K562 (cell line): ENCODE measurements at regions not wholly inside any gene's neighbourhood (a gene's known extent, or its start where the extent isn't known, plus 50 kb on each side); places are given as distances from the start of the nearest gene placed in this dataset.

Source experiments
- ATAC-seq: fragments of 200-7000 bp; cut with Tn5 transposase; 3 replicates; pipeline ENCODE4 v1.9.1; 2020; ENCODE audit warnings: moderate library complexity
- BruUV-seq: library from RNA; stranded (reverse); fragments of 400-500 nt; replicated peaks from 2 replicates; lab custom pipeline; 2021; lab: Mats Ljungman, UMichigan
- CTCF ChIA-PET: fragments of 300-600 bp; formaldehyde crosslinking; extraction: SDS; loops from one replicate; lab custom pipeline; 2021; ENCODE audit warnings: low intra/inter-chr PET ratio; lab: Yijun Ruan, JAX
- POLR2A ChIA-PET: fragments of 300-600, 350-650 bp; sonication (Branson Sonifier 250); formaldehyde crosslinking; extraction: SDS; loops from one replicate; lab custom pipeline; 2021; ENCODE audit warnings: antibody characterized with exemption, inconsistent platforms; lab: Yijun Ruan, JAX
- DNase-seq, 4 experiments: peaks; one replicate each; pipeline versions ENCODE4 v3.0.0 to v3.0.0-alpha.2; 2011 to 2018; ENCODE audit warnings: low spot score in 3 of 4, mixed read lengths in 3 of 4; ENCODE audit errors: extremely low read depth in 1 of 4
- FAIRE-seq: peaks from 2 replicates; lab custom pipeline; 2011; peaks lifted over from hg19 to GRCh38; lab: Jason Lieb, UNC
- H2AFZ ChIP-seq: 2 replicates; pipeline ENCODE4 v1.6.0; 2011; ENCODE audit warnings: low read depth, low read length, control low read depth, inconsistent platforms
- H3K27ac ChIP-seq: fragments of 200-600 bp; 3 replicates; pipeline ENCODE4 v1.8.0; 2011; ENCODE audit warnings: low read depth, mild to moderate bottlenecking, control low read depth, inconsistent platforms, low read length, moderate library complexity, mixed read lengths; ENCODE audit errors: extremely low read depth
- H3K27me3 ChIP-seq, 2 experiments: fragments of 300-600 bp in 1 of 2; 2 replicates in 1 of 2; 3 replicates in 1 of 2; pipeline versions ENCODE4 v1.6.0 to v1.8.0; 2011; ENCODE audit warnings: inconsistent platforms in 2 of 2, low read length in 2 of 2, mild to moderate bottlenecking in 1 of 2, mixed read lengths in 1 of 2, moderate library complexity in 1 of 2; ENCODE audit not compliant: control insufficient read depth in 2 of 2, insufficient read depth in 2 of 2
- H3K36me3 ChIP-seq: fragments of 300-600 bp; 3 replicates; pipeline ENCODE4 v1.8.0; 2011; ENCODE audit warnings: mild to moderate bottlenecking, low read length, inconsistent platforms; ENCODE audit not compliant: control insufficient read depth, insufficient read depth
- H3K4me1 ChIP-seq, 2 experiments: fragments of 200-600 bp in 1 of 2; replicated peaks in 1 of 2; 2 replicates in 1 of 2; 3 replicates in 1 of 2; pipeline versions ENCODE4 v1.5.1 to v1.8.0; 2011; ENCODE audit warnings: inconsistent platforms in 2 of 2, low read length in 2 of 2, mild to moderate bottlenecking in 1 of 2, mixed read lengths in 1 of 2, moderate library complexity in 1 of 2; ENCODE audit not compliant: control insufficient read depth in 2 of 2, insufficient read depth in 2 of 2
- H3K4me2 ChIP-seq: 2 replicates; pipeline ENCODE4 v1.6.1; 2011; ENCODE audit warnings: low read length, control low read depth, inconsistent platforms, mixed read lengths; ENCODE audit not compliant: insufficient read depth
- H3K4me3 ChIP-seq: fragments of 200-600 bp; sonication (generic), shearing (Covaris generic); 2 replicates; pipeline ENCODE4 v1.5.1; 2016; ENCODE audit warnings: control low read depth, inconsistent platforms
- H3K79me2 ChIP-seq: fragments of 200-600 bp; 3 replicates; pipeline ENCODE4 v1.8.0; 2011; ENCODE audit warnings: low read length, inconsistent platforms; ENCODE audit not compliant: control insufficient read depth, insufficient read depth
- H3K9ac ChIP-seq, 2 experiments: 2 replicates each; pipeline versions ENCODE4 v1.6.0 to v1.6.1; 2011; ENCODE audit warnings: low read depth in 2 of 2, low read length in 2 of 2, control low read depth in 1 of 2, inconsistent platforms in 1 of 2, mild to moderate bottlenecking in 1 of 2, mixed read lengths in 1 of 2; ENCODE audit not compliant: insufficient read depth in 1 of 2
- H3K9me1 ChIP-seq: one replicate; pipeline ENCODE4 v1.6.0; 2011; ENCODE audit warnings: inconsistent platforms, mild to moderate bottlenecking, low read length, moderate library complexity; ENCODE audit not compliant: control insufficient read depth, insufficient read depth
- H3K9me3 ChIP-seq: replicated peaks from 2 replicates; pipeline ENCODE4 v1.5.1; 2011; ENCODE audit warnings: low read depth, low read length, inconsistent platforms; ENCODE audit not compliant: control insufficient read depth, insufficient read depth
- H4K20me1 ChIP-seq: replicated peaks from 2 replicates; pipeline ENCODE4 v1.6.1; 2011; ENCODE audit warnings: low read length, inconsistent platforms, mixed read lengths; ENCODE audit not compliant: control insufficient read depth, insufficient read depth
- CBX5 ChIP-seq: IDR thresholded peaks from 2 replicates; pipeline ENCODE4 v1.6.1; 2014; ENCODE audit warnings: low read depth, borderline replicate concordance
- ELF1 ChIP-seq: fragments of 200-800 bp; sonication (Bioruptor generic); IDR thresholded peaks from 2 replicates; pipeline ENCODE4 v1.6.1; 2016; ENCODE audit warnings: missing genetic modification characterization, missing compliant biosample characterization
- HMGN3 ChIP-seq: IDR thresholded peaks from 2 replicates; pipeline ENCODE4 v1.6.1; 2011; ENCODE audit warnings: borderline replicate concordance, low read depth, mild to moderate bottlenecking, mixed read lengths, low read length; ENCODE audit not compliant: insufficient read length; ENCODE audit errors: extremely low read depth
- RFX1 ChIP-seq: fragments of 450-650 bp; IDR thresholded peaks from 2 replicates; pipeline ENCODE4 v1.6.1; 2016; ENCODE audit warnings: mild to moderate bottlenecking, moderate library complexity
- SIRT6 ChIP-seq: IDR thresholded peaks from one replicate; pipeline ENCODE4 v1.6.1; 2012; ENCODE audit warnings: low read depth, mild to moderate bottlenecking, control low read depth, inconsistent platforms, low read length, moderate library complexity
- YBX1 ChIP-seq: fragments of 450-650 bp; IDR thresholded peaks from 2 replicates; pipeline ENCODE4 v1.7.1; 2016; ENCODE audit warnings: mild to moderate bottlenecking
- ZC3H8 ChIP-seq: fragments of 450-650 bp; IDR thresholded peaks from 2 replicates; pipeline ENCODE4 v1.6.1; 2017
- ZKSCAN3 ChIP-seq: fragments of 250-450 bp; sonication (Bioruptor Pico); IDR thresholded peaks from 2 replicates; pipeline ENCODE4 v1.4.0; 2020
- ZKSCAN8 ChIP-seq: fragments of 200-800 bp; sonication (Bioruptor generic); IDR thresholded peaks from 2 replicates; pipeline ENCODE4 v1.6.1; 2016; ENCODE audit warnings: missing genetic modification characterization, missing compliant biosample characterization
- ZNF253 ChIP-seq: fragments of 250-450 bp; sonication (Bioruptor Pico); conservative IDR thresholded peaks from 2 replicates; pipeline ENCODE4 v1.6.1; 2021; ENCODE audit warnings: mild to moderate bottlenecking
- ZNF282 ChIP-seq: sonication (generic); formaldehyde crosslinking; IDR thresholded peaks from 2 replicates; pipeline ENCODE4 v1.8.1; 2023; ENCODE audit warnings: missing genetic modification reagents
- WGBS: fragments of 100-300 bp; shearing (Covaris generic); methylation state at CpG from one replicate; pipeline ENCODE4 v1.1.6; 2016; ENCODE audit warnings: low coverage, mixed read lengths; ENCODE audit not compliant: insufficient coverage; ENCODE audit errors: missing lambda C conversion rate; 5-methylcytosine and 5-hydroxymethylcytosine counted together
- in situ Hi-C: fragments of 300-500 bp; cut with MboI; formaldehyde crosslinking; loops from 4 replicates; pipeline ENCODE4 v1.15.0; 2018; ENCODE audit warnings: inconsistent platforms, mixed read lengths
- intact Hi-C: fragments of 100-400 bp; cut with micrococcal nuclease; formaldehyde crosslinking; loops from 2 replicates; pipeline ENCODE4 v1.14.2; 2022
- TF ChIP-seq, protein P1 (sequence below): fragments of 250-450 bp; sonication (Bioruptor Pico); IDR thresholded peaks from 2 replicates; pipeline ENCODE4 v1.8.0; 2022; ENCODE audit warnings: inconsistent platforms, mild to moderate bottlenecking, moderate library complexity, borderline replicate concordance
- TF ChIP-seq, protein P2 (sequence below): sonication (generic); formaldehyde crosslinking; IDR thresholded peaks from 2 replicates; pipeline ENCODE4 v1.4.0; 2020; ENCODE audit warnings: mild to moderate bottlenecking, missing genetic modification reagents

DNA sequence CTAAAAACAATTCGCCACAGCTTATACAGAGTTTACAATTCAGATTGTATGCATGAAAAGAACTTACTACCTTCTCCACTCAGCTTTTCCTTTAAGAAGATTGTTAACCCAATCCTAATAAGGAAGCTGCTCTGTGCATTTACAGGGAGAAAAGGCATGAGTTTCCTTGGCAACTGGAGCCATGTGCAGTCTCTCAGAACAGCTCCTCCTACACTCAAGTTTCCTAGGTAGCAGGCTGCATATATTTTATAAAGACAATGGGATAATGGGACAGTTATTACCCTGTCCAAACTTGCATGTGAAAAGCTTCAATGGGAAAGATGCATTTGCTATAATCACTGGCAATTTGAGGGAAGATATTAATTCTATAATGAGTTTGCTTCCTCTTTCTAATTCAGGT is 125.5 kb upstream of the TRPC4 start:
- H2AFZ ChIP-seq = no peak overlapping the region
- no peak overlapping the region for H3K4me3 ChIP-seq
- no peaks in the 10 kb centered on the region for H4K20me1 ChIP-seq
- no peak overlapping the region for H3K27ac ChIP-seq
- no peaks in the 10 kb centered on the region for H3K27me3 ChIP-seq
- intact Hi-C loops = no loop called here
- no peak overlapping the region for H3K9ac ChIP-seq
- H3K4me1 ChIP-seq = no peaks in the 10 kb centered on the region
- WGBS = 44% methylated on average over 1 of the region's 1 CpG
- in situ Hi-C loops = no loop called here
- no peak for FAIRE-seq
- no peak for DNase-seq
- TF ChIP-seq RFX1 = peak; percentile 50
- no peak for TF ChIP-seq ZKSCAN3 (CRISPR knock-in tag)
- H3K36me3 ChIP-seq = no peaks in the 10 kb centered on the region
- no peaks in the 10 kb centered on the region for H3K79me2 ChIP-seq
- no TSS peak for BruUV-seq
- H3K9me1 ChIP-seq = no peaks in the 10 kb centered on the region
- no peak overlapping the region for H3K4me2 ChIP-seq
- ChIA-PET POLR2A (no interaction called here), CTCF (no interaction called here)
- H3K9me3 ChIP-seq = no peaks in the 10 kb centered on the region
- no peak for ATAC-seq

DNA sequence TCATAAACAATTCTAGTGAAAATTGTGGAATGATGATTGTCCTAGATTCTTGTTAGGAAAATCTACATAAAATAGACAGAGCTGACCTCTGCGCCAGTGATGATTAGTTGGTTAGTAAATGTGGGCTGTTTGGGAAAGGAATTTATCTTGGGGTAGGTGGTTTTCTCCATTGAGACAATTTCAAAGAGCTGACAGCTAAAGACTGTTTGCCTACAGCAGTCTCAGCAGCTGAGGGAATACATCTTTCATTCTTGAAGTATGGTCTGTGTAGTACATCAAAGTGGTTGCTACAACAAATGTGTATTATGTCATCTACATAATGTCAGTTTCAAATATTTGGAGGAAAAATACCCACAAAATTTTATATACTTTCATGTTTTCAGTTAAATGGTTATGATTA is 117.2 kb upstream of the TRPC4 start:
- no peak for ATAC-seq
- H4K20me1 ChIP-seq = no peaks in the 10 kb centered on the region
- no CpG with 5 or more reads among the region's 1 CpG for WGBS
- intact Hi-C loops (no loop called here), in situ Hi-C loops (no loop called here)
- H2AFZ ChIP-seq = no peak overlapping the region
- H3K4me1 ChIP-seq = no peaks in the 10 kb centered on the region; a peak in 2 of 5 replicates
- FAIRE-seq = no peak
- no peaks in the 10 kb centered on the region for H3K79me2 ChIP-seq
- TF ChIP-seq HMGN3 = no peak
- TF ChIP-seq ZNF253 (CRISPR knock-in tag) = no peak
- no peak for TF ChIP-seq ZNF282 (CRISPR knock-in tag)
- TF ChIP-seq, protein P1, sequence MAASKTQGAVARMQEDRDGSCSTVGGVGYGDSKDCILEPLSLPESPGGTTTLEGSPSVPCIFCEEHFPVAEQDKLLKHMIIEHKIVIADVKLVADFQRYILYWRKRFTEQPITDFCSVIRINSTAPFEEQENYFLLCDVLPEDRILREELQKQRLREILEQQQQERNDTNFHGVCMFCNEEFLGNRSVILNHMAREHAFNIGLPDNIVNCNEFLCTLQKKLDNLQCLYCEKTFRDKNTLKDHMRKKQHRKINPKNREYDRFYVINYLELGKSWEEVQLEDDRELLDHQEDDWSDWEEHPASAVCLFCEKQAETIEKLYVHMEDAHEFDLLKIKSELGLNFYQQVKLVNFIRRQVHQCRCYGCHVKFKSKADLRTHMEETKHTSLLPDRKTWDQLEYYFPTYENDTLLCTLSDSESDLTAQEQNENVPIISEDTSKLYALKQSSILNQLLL (CRISPR knock-in tag) = no peak
- TF ChIP-seq CBX5 = no peak
- no peak for TF ChIP-seq SIRT6
- no peak for TF ChIP-seq ELF1 (tag)
- no peak for TF ChIP-seq ZC3H8
- no peak for TF ChIP-seq YBX1
- TF ChIP-seq, protein P2, sequence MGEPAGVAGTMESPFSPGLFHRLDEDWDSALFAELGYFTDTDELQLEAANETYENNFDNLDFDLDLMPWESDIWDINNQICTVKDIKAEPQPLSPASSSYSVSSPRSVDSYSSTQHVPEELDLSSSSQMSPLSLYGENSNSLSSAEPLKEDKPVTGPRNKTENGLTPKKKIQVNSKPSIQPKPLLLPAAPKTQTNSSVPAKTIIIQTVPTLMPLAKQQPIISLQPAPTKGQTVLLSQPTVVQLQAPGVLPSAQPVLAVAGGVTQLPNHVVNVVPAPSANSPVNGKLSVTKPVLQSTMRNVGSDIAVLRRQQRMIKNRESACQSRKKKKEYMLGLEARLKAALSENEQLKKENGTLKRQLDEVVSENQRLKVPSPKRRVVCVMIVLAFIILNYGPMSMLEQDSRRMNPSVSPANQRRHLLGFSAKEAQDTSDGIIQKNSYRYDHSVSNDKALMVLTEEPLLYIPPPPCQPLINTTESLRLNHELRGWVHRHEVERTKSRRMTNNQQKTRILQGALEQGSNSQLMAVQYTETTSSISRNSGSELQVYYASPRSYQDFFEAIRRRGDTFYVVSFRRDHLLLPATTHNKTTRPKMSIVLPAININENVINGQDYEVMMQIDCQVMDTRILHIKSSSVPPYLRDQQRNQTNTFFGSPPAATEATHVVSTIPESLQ (CRISPR knock-in tag) = no peak
- no peak for TF ChIP-seq ZKSCAN8 (CRISPR knock-in tag)
- no peaks in the 10 kb centered on the region; the same call in 1 of the 2 replicates for H3K9me3 ChIP-seq
- no peak overlapping the region for H3K9ac ChIP-seq
- no peak overlapping the region for H3K27ac ChIP-seq
- no TSS peak for BruUV-seq
- POLR2A ChIA-PET = no interaction called here
- H3K36me3 ChIP-seq = no peaks in the 10 kb centered on the region
- CTCF ChIA-PET = no interaction called here
- no peak overlapping the region for H3K4me3 ChIP-seq
- no peak overlapping the region for H3K4me2 ChIP-seq
- DNase-seq = no peak
- no peaks in the 10 kb centered on the region for H3K9me1 ChIP-seq
- no peaks in the 10 kb centered on the region for H3K27me3 ChIP-seq
